SK-N-SH treated with all-trans-retinoic acid at 6 μM for 48 hours (cell line): ENCODE measurements at regions not wholly inside any gene's neighbourhood (a gene's known extent, or its start where the extent isn't known, plus 50 kb on each side); places are given as distances from the start of the nearest gene placed in this dataset.

ENCODE experiments used
- ATAC-seq: fragments of 200-7000 bp; cut with Tn5 transposase; 3 replicates; pipeline ENCODE4 v1.9.1; 2020; ENCODE audit warnings: mild to moderate bottlenecking, moderate library complexity
- ARNTL ChIP-seq: fragments of 450-650 bp; formaldehyde crosslinking; IDR thresholded peaks from 2 replicates; pipeline ENCODE4 v1.5.0; 2020; ENCODE audit warnings: low read depth, mild to moderate bottlenecking, moderate library complexity, borderline replicate concordance
- BACH2 ChIP-seq: fragments of 250-450 bp; sonication (Bioruptor Pico); IDR thresholded peaks from 2 replicates; pipeline ENCODE4 v1.9.0; 2021; ENCODE audit warnings: mild to moderate bottlenecking, borderline replicate concordance
- CREB5 ChIP-seq: fragments of 250-450 bp; sonication (Bioruptor Pico); IDR thresholded peaks from 2 replicates; pipeline ENCODE4 v1.5.1; 2020; ENCODE audit warnings: low read depth, mild to moderate bottlenecking, moderate library complexity
- CSRNP3 ChIP-seq: fragments of 250-450 bp; sonication (Bioruptor Pico); IDR thresholded peaks from 2 replicates; pipeline ENCODE4 v1.5.1; 2021; ENCODE audit warnings: mild to moderate bottlenecking, moderate library complexity
- ESRRG ChIP-seq: fragments of 250-450 bp; sonication (Bioruptor Pico); IDR thresholded peaks from 2 replicates; pipeline ENCODE4 v1.6.1; 2021; ENCODE audit warnings: mild to moderate bottlenecking
- GLIS3 ChIP-seq: fragments of 250-450 bp; sonication (Bioruptor Pico); IDR thresholded peaks from 2 replicates; pipeline ENCODE4 v1.5.0; 2020; ENCODE audit warnings: mild to moderate bottlenecking, moderate library complexity
- ISL1 ChIP-seq: fragments of 250-450 bp; sonication (Bioruptor Pico); IDR thresholded peaks from 2 replicates; pipeline ENCODE4 v2.1.2; 2022; ENCODE audit warnings: mild to moderate bottlenecking, moderate library complexity
- OSR1 ChIP-seq: fragments of 250-450 bp; sonication (Bioruptor Pico); IDR thresholded peaks from 2 replicates; pipeline ENCODE4 v1.8.0; 2022; ENCODE audit warnings: moderate library complexity, mild to moderate bottlenecking, inconsistent platforms
- PATZ1 ChIP-seq: fragments of 250-450 bp; sonication (Bioruptor Pico); IDR thresholded peaks from 2 replicates; pipeline ENCODE4 v1.8.0; 2020; ENCODE audit warnings: mild to moderate bottlenecking, moderate library complexity, borderline replicate concordance
- POU6F1 ChIP-seq: fragments of 250-450 bp; sonication (Bioruptor Pico); IDR thresholded peaks from 2 replicates; pipeline ENCODE4 v1.8.0; 2021; ENCODE audit warnings: low read depth, mild to moderate bottlenecking, moderate library complexity, borderline replicate concordance
- RARB ChIP-seq: fragments of 250-450 bp; sonication (Bioruptor Pico); IDR thresholded peaks from 2 replicates; pipeline ENCODE4 v1.8.0; 2021; ENCODE audit warnings: mild to moderate bottlenecking, moderate library complexity
- SNAI2 ChIP-seq: fragments of 250-450 bp; sonication (Bioruptor Pico); IDR thresholded peaks from 2 replicates; pipeline ENCODE4 v1.5.0; 2020; ENCODE audit warnings: mild to moderate bottlenecking, moderate library complexity
- TCF4 ChIP-seq: fragments of 250-450 bp; sonication (Bioruptor Pico); IDR thresholded peaks from 2 replicates; pipeline ENCODE4 v1.8.0; 2021; ENCODE audit warnings: mild to moderate bottlenecking, moderate library complexity, borderline replicate concordance
- TOX ChIP-seq: fragments of 250-450 bp; sonication (Bioruptor Pico); IDR thresholded peaks from 2 replicates; pipeline ENCODE4 v1.8.0; 2021; ENCODE audit warnings: mild to moderate bottlenecking, moderate library complexity, borderline replicate concordance
- TSHZ2 ChIP-seq: fragments of 250-450 bp; sonication (Bioruptor Pico); IDR thresholded peaks from 2 replicates; pipeline ENCODE4 v1.5.0; 2020; ENCODE audit warnings: mild to moderate bottlenecking, moderate library complexity
- ZC3H10 ChIP-seq: fragments of 250-450 bp; sonication (Bioruptor Pico); IDR thresholded peaks from 2 replicates; pipeline ENCODE4 v1.5.1; 2021; ENCODE audit warnings: mild to moderate bottlenecking, moderate library complexity
- ZFP3 ChIP-seq: fragments of 250-450 bp; sonication (Bioruptor Pico); IDR thresholded peaks from 2 replicates; pipeline ENCODE4 v1.5.0; 2020; ENCODE audit warnings: mild to moderate bottlenecking, moderate library complexity
- ZFP30 ChIP-seq: fragments of 450-650 bp; formaldehyde crosslinking; IDR thresholded peaks from 2 replicates; pipeline ENCODE4 v1.5.0; 2022; ENCODE audit warnings: mild to moderate bottlenecking, moderate library complexity
- ZNF70 ChIP-seq: fragments of 450-650 bp; formaldehyde crosslinking; IDR thresholded peaks from 2 replicates; pipeline ENCODE4 v1.5.0; 2020; ENCODE audit warnings: mild to moderate bottlenecking, moderate library complexity
- ZNF8 ChIP-seq: fragments of 450-650 bp; formaldehyde crosslinking; IDR thresholded peaks from 2 replicates; pipeline ENCODE4 v1.5.0; 2020; ENCODE audit warnings: mild to moderate bottlenecking, moderate library complexity

GRCh38 chr3:72401005-72401545 is 447.2 kb downstream of the SHQ1 start:
- TF ChIP-seq ZNF8 (CRISPR knock-in tag) = no peak
- TF ChIP-seq ISL1 (CRISPR knock-in tag) = no peak
- TF ChIP-seq TSHZ2 (CRISPR knock-in tag) = no peak
- TF ChIP-seq GLIS3 (CRISPR knock-in tag) = no peak
- no peak for TF ChIP-seq OSR1
- no peak for TF ChIP-seq ZFP3 (CRISPR knock-in tag)
- no peak for TF ChIP-seq ESRRG (CRISPR knock-in tag)
- no peak for TF ChIP-seq RARB (CRISPR knock-in tag)
- TF ChIP-seq SNAI2 = no peak
- no peak for TF ChIP-seq TCF4 (CRISPR knock-in tag)
- no peak for TF ChIP-seq TOX (CRISPR knock-in tag)
- no peak for TF ChIP-seq ZNF70 (CRISPR knock-in tag)
- no peak for TF ChIP-seq POU6F1 (CRISPR knock-in tag)
- TF ChIP-seq ZC3H10 = no peak
- TF ChIP-seq PATZ1 (CRISPR knock-in tag) = no peak
- no peak for TF ChIP-seq ZFP30
- TF ChIP-seq BACH2 (CRISPR knock-in tag) = no peak
- TF ChIP-seq ARNTL (CRISPR knock-in tag) = no peak
- TF ChIP-seq CSRNP3 (CRISPR knock-in tag) = no peak
- no peak for TF ChIP-seq CREB5 (CRISPR knock-in tag)
- no peak for ATAC-seq

GRCh38 chr3:72398781-72399180 is 449.5 kb downstream of the SHQ1 start:
- ATAC-seq = no peak
- TF ChIP-seq CSRNP3 (CRISPR knock-in tag) = no peak
- no peak for TF ChIP-seq TSHZ2 (CRISPR knock-in tag)
